ENCODE measurements at regions not wholly inside any gene's neighbourhood (a gene's known extent, or its start where the extent isn't known, plus 50 kb on each side); places are given as distances from the start of the nearest gene placed in this dataset.
"Not testable (repeated sequence)": the region's sequence is repeated elsewhere in the genome, so short reads cannot be mapped to it uniquely, and the experiment has no call there.

- WGBS: 75% methylated on average over 7 of the region's 7 CpGs
Observed at GRCh38 chr14:105945896-105946295, 419.5 kb downstream of the TMEM121 start.

GRCh38 chr14:105947599-105947998 lies 421.2 kb downstream of the TMEM121 start:
- TF ChIP-seq POLR2AphosphoS5 (IDR thresholded peaks at IDR 0.05) (no peak), CTCF (IDR thresholded peaks at IDR 0.05) (no peak), POLR2A (IDR thresholded peaks at IDR 0.05) (no peak), EP300 (IDR thresholded peaks at IDR 0.05) (no peak)
- no peaks in the 10 kb centered on the region for H3K9me3 ChIP-seq
- H3K27me3 ChIP-seq: no peaks in the 10 kb centered on the region
- no peak for DNase-seq (ENCODE audit: low spot score in 2 of 2)
- no peaks in the 10 kb centered on the region for H3K4me1 ChIP-seq
- H3K4me3 ChIP-seq: no peak overlapping the region
- WGBS: 87% methylated on average over 4 of the region's 4 CpGs
- H3K36me3 ChIP-seq: no peaks in the 10 kb centered on the region
- no peak overlapping the region for H3K27ac ChIP-seq

More at GRCh38 chr14:105945896-105946295, 419.5 kb downstream of the TMEM121 start:
- H3K4me3 ChIP-seq: no peak overlapping the region
- no peaks in the 10 kb centered on the region for H3K36me3 ChIP-seq
- no peaks in the 10 kb centered on the region for H3K27me3 ChIP-seq
- no peak overlapping the region for H3K27ac ChIP-seq
- no peak for TF ChIP-seq POLR2AphosphoS5 (IDR thresholded peaks at IDR 0.05)
- no peak for TF ChIP-seq POLR2A (IDR thresholded peaks at IDR 0.05)
- no peak for TF ChIP-seq CTCF (IDR thresholded peaks at IDR 0.05)
- TF ChIP-seq EP300 (IDR thresholded peaks at IDR 0.05): no peak
- no peaks in the 10 kb centered on the region for H3K9me3 ChIP-seq
- DNase-seq (ENCODE audit: low spot score in 2 of 2): peak in 1 of 2 donors; percentile 25
- H3K4me1 ChIP-seq: no peaks in the 10 kb centered on the region

GRCh38 chr14:105948955-105949354 lies 422.6 kb downstream of the TMEM121 start:
- DNase-seq (ENCODE audit: low spot score in 2 of 2): peak in 1 of 2 donors; percentile 30
- not testable (repeated sequence) for H3K27ac ChIP-seq, H3K27me3 ChIP-seq, H3K36me3 ChIP-seq, H3K9me3 ChIP-seq, H3K4me1 ChIP-seq, H3K4me3 ChIP-seq
- WGBS: 50% methylated on average over 3 of the region's 3 CpGs

GRCh38 chr14:105950364-105950892 lies 424.0 kb downstream of the TMEM121 start:
- WGBS: 68% methylated on average over 6 of the region's 6 CpGs
- H3K27me3 ChIP-seq; H3K4me3 ChIP-seq; DNase-seq (ENCODE audit: low spot score in 2 of 2); H3K36me3 ChIP-seq; H3K4me1 ChIP-seq; H3K27ac ChIP-seq; H3K9me3 ChIP-seq: not testable (repeated sequence)

- no peak for DNase-seq (ENCODE audit: low spot score in 2 of 2)
- H3K27ac ChIP-seq: no peak overlapping the region
- WGBS: 72% methylated on average over 5 of the region's 5 CpGs
Observed at GRCh38 chr14:105951399-105951798, 425.0 kb downstream of the TMEM121 start.

GRCh38 chr14:105952222-105952621 lies 425.8 kb downstream of the TMEM121 start:
- Histone ChIP-seq H3K4me1 (no peaks in the 10 kb centered on the region), H3K27ac (no peak overlapping the region), H3K4me3 (no peak overlapping the region), H3K9me3 (peaks cover 2% of the 10 kb centered on the region), H3K36me3 (no peaks in the 10 kb centered on the region), H3K27me3 (no peaks in the 10 kb centered on the region)
- WGBS: 86% methylated on average over 5 of the region's 5 CpGs
- TF ChIP-seq POLR2AphosphoS5 (IDR thresholded peaks at IDR 0.05) (no peak), CTCF (IDR thresholded peaks at IDR 0.05) (no peak), EP300 (IDR thresholded peaks at IDR 0.05) (no peak), POLR2A (IDR thresholded peaks at IDR 0.05) (no peak)
- peak in 1 of 2 donors; percentile 18 for DNase-seq (ENCODE audit: low spot score in 2 of 2)

More at GRCh38 chr14:105951399-105951798, 425.0 kb downstream of the TMEM121 start:
- H3K4me1 ChIP-seq: no peaks in the 10 kb centered on the region
- H3K9me3 ChIP-seq: no peaks in the 10 kb centered on the region
- H3K4me3 ChIP-seq: no peak overlapping the region
- no peaks in the 10 kb centered on the region for H3K36me3 ChIP-seq
- no peaks in the 10 kb centered on the region for H3K27me3 ChIP-seq
- TF ChIP-seq EP300 (IDR thresholded peaks at IDR 0.05) (no peak), CTCF (IDR thresholded peaks at IDR 0.05) (no peak), POLR2AphosphoS5 (IDR thresholded peaks at IDR 0.05) (no peak), POLR2A (IDR thresholded peaks at IDR 0.05) (no peak)
